ENCODE measurements at regions not wholly inside any gene's neighbourhood (a gene's known extent, or its start where the extent isn't known, plus 50 kb on each side); places are given as distances from the start of the nearest gene placed in this dataset.

GRCh38 chr18:45378933-45379332 lies 236.3 kb upstream of the SLC14A2 start:
- no peak overlapping the region for H3K9ac ChIP-seq (replicated peaks; ENCODE audit: extremely low read depth, insufficient read depth, low read length)
- no peaks in the 10 kb centered on the region for H3K4me1 ChIP-seq (ENCODE audit: control insufficient read depth, extremely low read depth, insufficient read depth, low read length)
- no peak overlapping the region for H3K4me2 ChIP-seq (ENCODE audit: insufficient read depth, low read length)
- ChIA-PET CTCF (no interaction called here), POLR2A (no interaction called here)
- no peak overlapping the region for H3K4me3 ChIP-seq (replicated peaks in 1 of 3; ENCODE audit: insufficient read depth in 1 of 3, low read depth in 1 of 3, low read length in 3 of 3)
- TF ChIP-seq POLR2AphosphoS5 (IDR thresholded peaks at IDR 0.05; ENCODE audit: insufficient read depth, low read depth, low read length) (no peak), POLR2A (IDR thresholded peaks at IDR 0.05; ENCODE audit: low read depth, low read length) (no peak)
- FAIRE-seq, result no peak
- H3K36me3 ChIP-seq (ENCODE audit: control insufficient read depth in 2 of 2, extremely low read depth in 1 of 2, insufficient read depth in 2 of 2, low read length in 2 of 2), result no peaks in the 10 kb centered on the region
- no peak overlapping the region for H3K27ac ChIP-seq (ENCODE audit: insufficient read depth, low read depth, low read length)
- intact Hi-C loops (cut with micrococcal nuclease) (no loop called here), dilution Hi-C loops (cut with MboI; ENCODE audit: extremely low pct_ligation_motif_present, low sequenced_read_pairs) (no loop called here)
- H3K79me2 ChIP-seq (ENCODE audit: control insufficient read depth, insufficient read depth, low read length), result no peaks in the 10 kb centered on the region
- H2AFZ ChIP-seq (ENCODE audit: low read depth, low read length), result no peak overlapping the region
- H3K27me3 ChIP-seq (ENCODE audit: control insufficient read depth in 2 of 2, insufficient read depth in 2 of 2, low read length in 2 of 2), result no peaks in the 10 kb centered on the region
- no peaks in the 10 kb centered on the region for H4K20me1 ChIP-seq (replicated peaks; ENCODE audit: control insufficient read depth, extremely low read depth, insufficient read depth, low read length)
- H3K9me1 ChIP-seq (replicated peaks; ENCODE audit: control insufficient read depth, extremely low read depth, insufficient read depth, low read length), result no peaks in the 10 kb centered on the region
- BruUV-seq (replicated peaks), result no TSS peak
- DNase-seq (ENCODE audit: low read depth, low spot score), result no peak
- H3K9me3 ChIP-seq (replicated peaks; ENCODE audit: control insufficient read depth, insufficient read depth, low read length), result no peaks in the 10 kb centered on the region

- H3K9me1 ChIP-seq (replicated peaks; ENCODE audit: control insufficient read depth, extremely low read depth, insufficient read depth, low read length), result no peaks in the 10 kb centered on the region
- POLR2A ChIA-PET, result no interaction called here
- H3K9me3 ChIP-seq (replicated peaks; ENCODE audit: control insufficient read depth, insufficient read depth, low read length), result no peaks in the 10 kb centered on the region
- H3K79me2 ChIP-seq (ENCODE audit: control insufficient read depth, insufficient read depth, low read length), result no peaks in the 10 kb centered on the region
- no peak overlapping the region for H3K9ac ChIP-seq (replicated peaks; ENCODE audit: extremely low read depth, insufficient read depth, low read length)
- no peak overlapping the region for H3K27ac ChIP-seq (ENCODE audit: insufficient read depth, low read depth, low read length)
- CTCF ChIA-PET, result no interaction called here
- BruUV-seq (replicated peaks), result no TSS peak
- dilution Hi-C loops (cut with MboI; ENCODE audit: extremely low pct_ligation_motif_present, low sequenced_read_pairs) (no loop called here), intact Hi-C loops (cut with micrococcal nuclease) (loop anchor here (10.0 kb wide), 1 partner anchor 105 kb away; no protein-coding TSS in a partner anchor)
- DNase-seq (ENCODE audit: low read depth, low spot score) (no peak), FAIRE-seq (no peak)
- H3K4me2 ChIP-seq (ENCODE audit: insufficient read depth, low read length), result no peak overlapping the region
- no peaks in the 10 kb centered on the region for H3K36me3 ChIP-seq (ENCODE audit: control insufficient read depth in 2 of 2, extremely low read depth in 1 of 2, insufficient read depth in 2 of 2, low read length in 2 of 2)
- no peaks in the 10 kb centered on the region for H4K20me1 ChIP-seq (replicated peaks; ENCODE audit: control insufficient read depth, extremely low read depth, insufficient read depth, low read length)
- TF ChIP-seq POLR2A (IDR thresholded peaks at IDR 0.05; ENCODE audit: low read depth, low read length), result no peak
- TF ChIP-seq FOS (IDR thresholded peaks at IDR 0.05; ENCODE audit: borderline replicate concordance, insufficient read depth, low read length), result no peak
- TF ChIP-seq JUN (IDR thresholded peaks at IDR 0.05; ENCODE audit: borderline replicate concordance, insufficient read depth, insufficient read length, low read depth), result no peak
- no peaks in the 10 kb centered on the region for H3K27me3 ChIP-seq (ENCODE audit: control insufficient read depth in 2 of 2, insufficient read depth in 2 of 2, low read length in 2 of 2)
- no peaks in the 10 kb centered on the region for H3K4me1 ChIP-seq (ENCODE audit: control insufficient read depth, extremely low read depth, insufficient read depth, low read length)
- H3K4me3 ChIP-seq (replicated peaks in 1 of 3; ENCODE audit: insufficient read depth in 1 of 3, low read depth in 1 of 3, low read length in 3 of 3), result no peak overlapping the region
- H2AFZ ChIP-seq (ENCODE audit: low read depth, low read length), result no peak overlapping the region
Observed at GRCh38 chr18:45379903-45380302, 235.4 kb upstream of the SLC14A2 start.

All from endothelial cell of umbilical vein (primary cell).